GM19463 (cell line): ENCODE measurements at regions not wholly inside any gene's neighbourhood (a gene's known extent, or its start where the extent isn't known, plus 50 kb on each side); places are given as distances from the start of the nearest gene placed in this dataset.
"Not testable (repeated sequence)": the region's sequence is repeated elsewhere in the genome, so short reads cannot be mapped to it uniquely, and the experiment has no call there.

Experiments used
- ATAC-seq: cut with Tn5 transposase; IDR thresholded peaks from one replicate; pipeline ENCODE4 v1.9.1; 2021; ENCODE audit warnings: mild to moderate bottlenecking, moderate library complexity; ENCODE audit not compliant: unreplicated experiment

DNA sequence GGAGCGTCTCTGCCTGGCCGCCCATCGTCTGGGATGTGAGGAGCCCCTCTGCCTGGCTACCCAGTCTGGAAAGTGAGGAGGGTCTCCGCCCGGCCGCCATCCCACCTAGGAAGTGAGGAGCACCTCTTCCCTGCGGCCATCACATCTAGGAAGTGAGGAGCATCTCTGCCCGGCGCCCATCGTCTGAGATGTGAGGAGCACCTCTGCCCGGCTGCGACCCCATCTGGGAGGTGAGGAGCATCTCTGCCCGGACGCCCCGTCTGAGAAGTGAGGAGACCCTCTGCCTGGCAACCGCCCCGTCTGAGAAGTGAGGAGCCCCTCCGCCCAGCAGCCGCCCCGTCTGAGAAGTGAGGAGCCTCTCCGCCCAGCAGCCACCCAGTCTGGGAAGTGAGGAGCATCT is 84.5 kb downstream of the IDS start:
- ATAC-seq: not testable (repeated sequence)

DNA sequence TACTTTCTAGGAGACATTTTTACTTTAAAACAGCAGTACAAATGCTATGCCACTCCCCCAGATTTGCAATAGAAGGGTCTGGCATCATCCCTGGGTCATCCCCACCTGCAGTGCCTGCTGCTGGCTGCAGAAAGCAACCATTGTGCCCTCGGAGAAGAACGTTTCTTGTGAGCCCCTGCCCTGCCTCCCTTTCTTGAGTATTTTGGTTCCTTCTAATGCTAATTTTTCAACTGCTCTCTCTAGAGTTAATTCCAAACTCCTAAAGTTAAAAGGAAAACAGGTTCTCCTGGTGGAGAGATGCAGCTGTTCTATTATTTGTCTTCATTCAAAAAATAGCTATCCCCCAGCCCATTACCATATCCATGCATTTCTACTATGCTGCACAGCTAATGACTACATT is 107.1 kb downstream of the IDS start:
- no peak for ATAC-seq

DNA sequence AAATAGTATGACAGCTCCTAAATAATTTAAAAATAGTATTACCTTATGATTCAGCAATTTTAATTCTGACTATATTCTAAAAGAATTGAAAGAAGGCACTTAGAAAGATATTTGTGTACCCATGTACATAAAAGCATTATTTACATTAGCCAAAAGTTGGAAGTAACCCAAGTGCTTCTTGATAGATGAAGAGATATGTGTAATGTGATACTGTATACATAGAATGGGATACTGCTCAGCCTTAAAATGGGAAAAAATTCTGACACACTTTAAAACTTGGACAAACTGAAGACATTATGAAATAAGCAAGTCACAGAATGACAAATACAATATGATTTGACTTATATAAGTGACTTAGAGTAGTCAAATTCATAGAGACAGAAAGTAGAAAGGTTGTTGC is 112.2 kb downstream of the IDS start:
- ATAC-seq: no peak

GRCh38 chrX:149383852-149384251 is 121.3 kb downstream of the IDS start:
- no peak for ATAC-seq

- ATAC-seq: no peak
Observed at GRCh38 chrX:149374751-149375150, 130.4 kb downstream of the IDS start.

GRCh38 chrX:149372866-149373265 is 132.2 kb downstream of the IDS start:
- no peak for ATAC-seq

- ATAC-seq: no peak
Observed at GRCh38 chrX:149371986-149372385, 133.1 kb downstream of the IDS start.

GRCh38 chrX:149370097-149370496 is 135.0 kb downstream of the IDS start:
- ATAC-seq: no peak

DNA sequence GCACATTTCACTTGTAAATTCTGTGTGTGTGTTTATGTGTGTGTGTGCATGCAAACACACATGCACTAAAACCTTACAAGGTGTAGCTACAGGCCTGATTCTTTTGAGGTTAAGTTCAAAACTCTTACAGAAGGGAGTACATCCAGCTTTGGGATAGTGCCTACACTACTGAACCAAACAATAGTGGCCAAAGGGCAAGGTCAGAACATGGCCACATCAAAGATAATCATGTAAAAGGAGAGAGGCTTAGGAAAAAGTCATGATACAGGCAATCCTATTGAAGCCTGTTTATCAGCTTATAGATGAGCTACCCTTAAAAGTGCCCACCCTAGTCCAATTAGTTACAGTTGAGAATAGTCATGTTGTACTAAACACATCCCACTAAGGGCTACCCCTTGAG is 139.6 kb downstream of the IDS start:
- ATAC-seq: no peak

DNA sequence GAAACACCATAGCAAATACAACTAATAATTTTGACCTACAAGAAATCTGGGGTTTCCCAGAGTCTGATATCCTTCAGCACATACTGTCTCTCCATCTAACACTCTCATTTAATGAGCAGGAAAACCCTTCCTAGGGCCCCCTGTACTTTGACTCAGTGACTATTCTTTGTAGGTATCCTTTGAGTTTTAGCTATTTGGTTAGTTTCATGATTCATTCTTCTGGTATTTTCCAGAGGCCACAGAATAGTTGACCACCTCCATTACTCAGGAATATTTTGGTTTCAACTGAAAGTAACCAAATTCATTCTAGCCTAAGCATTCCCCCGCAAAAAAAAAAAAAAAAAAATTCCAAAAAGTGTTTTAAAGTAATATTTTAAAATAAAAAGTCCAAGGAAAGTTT is 140.0 kb downstream of the IDS start:
- no peak for ATAC-seq

GRCh38 chrX:149363965-149364364 is 141.1 kb downstream of the IDS start:
- no peak for ATAC-seq

DNA sequence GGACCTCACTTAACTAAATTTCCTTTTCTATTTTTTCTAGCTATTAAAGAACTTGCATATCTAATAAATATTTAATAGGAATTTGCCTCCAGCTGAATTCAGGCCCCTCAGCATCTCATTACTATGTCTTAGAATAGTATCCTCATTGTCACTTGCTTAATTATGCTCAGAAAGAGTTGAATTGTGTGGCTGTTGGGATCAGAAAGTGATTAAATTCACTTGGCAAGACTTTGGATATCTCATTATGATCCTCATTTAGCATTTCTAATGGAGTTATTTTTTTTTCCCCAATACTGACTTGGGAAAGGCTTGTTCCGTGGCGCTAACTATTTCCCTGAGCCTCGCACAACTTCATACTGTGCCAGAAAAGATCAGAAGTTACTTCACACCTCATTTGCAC is 158.8 kb downstream of the IDS start:
- ATAC-seq: no peak

DNA sequence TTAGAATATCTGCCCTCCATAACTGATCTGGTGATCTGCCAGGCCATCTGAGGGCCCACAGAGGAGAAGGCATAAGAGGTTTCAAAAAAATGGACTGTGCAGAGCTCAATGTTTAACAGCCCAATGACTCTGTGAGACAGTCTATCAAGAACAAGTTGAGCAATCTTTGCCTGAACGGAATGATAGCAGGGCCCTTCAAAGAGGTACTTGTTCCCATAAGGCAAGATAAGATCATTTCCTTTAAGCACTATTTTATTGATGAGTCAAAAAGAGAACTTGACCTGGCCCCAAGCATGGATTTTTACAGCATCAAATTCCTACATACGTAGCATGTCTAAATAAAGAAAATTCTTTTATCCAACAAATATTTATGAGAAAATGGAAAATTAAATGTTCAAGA is 182.8 kb downstream of the IDS start:
- no peak for ATAC-seq

DNA sequence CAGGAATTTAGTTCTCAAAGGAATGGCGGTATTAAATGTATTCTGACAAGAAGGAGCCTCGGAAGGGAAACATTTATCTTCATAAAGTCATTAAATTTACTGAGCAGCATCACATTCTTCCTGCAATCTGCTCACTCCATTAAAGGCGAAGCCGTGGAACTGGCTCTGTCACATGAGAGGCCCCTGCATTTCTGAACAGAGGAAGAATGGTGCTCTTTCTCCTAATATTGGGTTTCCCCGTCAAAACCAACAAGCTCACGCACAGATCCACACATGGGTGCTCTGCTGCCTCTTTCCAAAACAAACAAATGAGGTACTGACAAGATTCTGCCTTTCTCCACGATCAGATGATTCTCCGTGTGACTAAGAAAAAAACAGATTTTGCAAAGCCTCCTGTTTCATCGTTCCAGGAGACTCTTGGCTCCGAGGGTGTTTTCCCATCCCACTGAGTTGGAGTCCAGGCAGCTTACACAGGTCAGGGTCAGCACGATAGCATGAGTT is 191.2 kb downstream of the IDS start:
- no peak for ATAC-seq

DNA sequence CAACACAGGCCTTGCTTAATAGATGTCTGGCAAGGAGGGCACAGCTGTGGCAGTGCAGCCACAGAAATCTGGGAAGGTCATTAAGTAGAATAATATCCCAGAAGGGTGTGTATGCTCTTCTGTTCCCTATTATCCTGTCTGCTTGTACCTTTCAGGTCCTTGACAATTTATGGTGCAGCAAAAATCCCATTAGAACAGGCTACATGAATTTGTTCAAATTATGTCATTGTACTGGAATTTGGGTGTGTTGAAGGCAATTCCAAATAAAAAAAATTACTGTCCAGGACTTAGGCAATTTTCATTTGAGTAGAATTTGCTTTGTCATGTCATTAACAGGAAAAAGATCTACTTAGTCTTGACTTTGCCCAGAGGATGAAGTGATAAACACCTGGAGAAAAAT is 192.1 kb downstream of the IDS start:
- ATAC-seq: no peak

- ATAC-seq: no peak
Observed at GRCh38 chrX:149312097-149312496, 193.0 kb downstream of the IDS start.

GRCh38 chrX:149302705-149303104 is 202.4 kb downstream of the IDS start:
- no peak for ATAC-seq

DNA sequence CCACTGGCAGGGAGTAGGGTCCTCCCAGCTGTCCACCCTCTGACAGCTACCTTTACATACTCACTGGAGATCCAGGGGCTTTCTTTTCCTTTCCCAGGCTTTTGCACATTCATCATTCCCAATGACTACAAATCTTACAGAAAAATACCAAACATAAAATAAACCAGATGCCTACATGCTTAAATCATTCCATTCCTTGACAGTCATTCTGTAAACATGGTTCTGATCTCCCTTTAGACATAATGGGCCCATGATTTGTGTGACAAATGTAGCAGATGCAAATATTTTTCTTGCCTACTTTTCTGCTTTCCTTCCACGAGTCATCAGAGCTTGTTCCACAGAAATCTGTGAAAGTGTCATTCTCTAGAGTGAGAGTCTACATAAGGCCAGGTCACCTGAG is 207.0 kb downstream of the IDS start:
- ATAC-seq: no peak

- ATAC-seq: no peak
Observed at GRCh38 chrX:149296092-149296491, 209.0 kb downstream of the IDS start.

DNA sequence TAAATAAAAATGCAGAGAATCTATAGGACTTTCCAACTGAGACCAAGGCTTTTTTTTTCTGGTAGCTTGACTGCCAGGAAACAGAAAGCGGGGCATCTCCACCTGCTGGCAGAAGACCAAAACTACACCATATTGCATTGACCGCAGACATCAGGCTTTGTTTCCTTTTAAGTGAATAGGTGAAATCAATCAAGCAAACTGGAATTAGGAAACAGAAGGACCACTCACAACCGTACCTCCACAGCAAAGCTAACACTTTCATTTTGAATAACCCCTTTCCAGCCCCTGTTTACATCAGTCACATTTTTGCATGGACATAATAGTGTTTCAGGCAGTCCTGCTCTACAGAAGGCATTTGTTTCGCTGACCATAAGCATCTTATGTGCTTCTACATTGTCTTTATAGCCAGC is 218.2 kb downstream of the IDS start:
- peak; percentile 67 for ATAC-seq

- ATAC-seq: peak; percentile 32
Observed at GRCh38 chrX:149284616-149285015, 220.5 kb downstream of the IDS start.

GRCh38 chrX:149283853-149284252 is 221.3 kb downstream of the IDS start:
- ATAC-seq: no peak

DNA sequence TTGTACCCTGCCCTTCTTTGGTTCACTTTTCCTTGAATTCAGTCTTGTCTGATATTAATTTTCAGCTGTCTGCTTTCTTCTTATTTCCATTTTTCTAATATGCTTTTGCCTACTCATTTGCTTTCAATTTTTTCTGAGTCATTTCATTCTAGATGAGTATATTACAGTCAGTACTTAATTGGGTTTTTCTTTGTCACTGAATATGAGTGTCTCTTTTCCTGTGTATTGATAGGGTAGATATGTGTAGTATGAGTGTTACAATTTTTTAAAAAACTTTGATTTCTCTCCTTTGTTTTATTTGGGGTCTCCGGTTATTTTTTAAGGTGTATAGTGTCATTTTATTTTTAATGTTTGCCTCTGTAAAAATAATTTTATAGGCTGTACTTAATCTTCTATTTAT is 222.2 kb downstream of the IDS start:
- no peak for ATAC-seq

- ATAC-seq: no peak
Observed at GRCh38 chrX:149280011-149280410, 225.1 kb downstream of the IDS start.
